HUES64 (cell line): ENCODE measurements at regions not wholly inside any gene's neighbourhood (a gene's known extent, or its start where the extent isn't known, plus 50 kb on each side); places are given as distances from the start of the nearest gene placed in this dataset.

Experiments
- H3K27ac ChIP-seq: 2 replicates; pipeline ENCODE4 v1.7.0; 2013; ENCODE audit warnings: low read depth, low read length, inconsistent platforms
- H3K27me3 ChIP-seq: 2 replicates; pipeline ENCODE4 v1.6.1; 2013; ENCODE audit warnings: mild to moderate bottlenecking, low read length; ENCODE audit not compliant: insufficient read depth
- H3K36me3 ChIP-seq: 2 replicates; pipeline ENCODE4 v1.6.1; 2013; ENCODE audit warnings: mild to moderate bottlenecking, low read length; ENCODE audit not compliant: insufficient read depth
- H3K4me1 ChIP-seq: 2 replicates; pipeline ENCODE4 v1.6.1; 2013; ENCODE audit warnings: mild to moderate bottlenecking, low read length, moderate library complexity; ENCODE audit not compliant: insufficient read depth
- H3K4me3 ChIP-seq: 2 replicates; pipeline ENCODE4 v1.5.1; 2013; ENCODE audit warnings: mild to moderate bottlenecking, low read length, moderate library complexity
- H3K9ac ChIP-seq: 2 replicates; pipeline ENCODE4 v1.6.1; 2013; ENCODE audit warnings: mild to moderate bottlenecking, low read depth, low read length
- H3K9me3 ChIP-seq: 2 replicates; pipeline ENCODE4 v1.6.1; 2013; ENCODE audit warnings: low read depth, low read length; ENCODE audit not compliant: insufficient read depth
- WGBS: fragments of 150-250, 120-280 bp; methylation state at CpG from one replicate; pipeline ENCODE4 v1.1.7; 2013; ENCODE audit warnings: missing lambda C conversion rate; 5-methylcytosine and 5-hydroxymethylcytosine counted together

- H3K9me3 ChIP-seq: 0 out of 2 replicates have a peak, but pooled peaks cover 3% of the 10 kb centered on the region
- no peaks in the 10 kb centered on the region for H3K36me3 ChIP-seq
- no peaks in the 10 kb centered on the region for H3K27me3 ChIP-seq
- 91% methylated on average over 5 of the region's 5 CpGs for WGBS
- H3K27ac ChIP-seq: no peak overlapping the region
- H3K4me3 ChIP-seq: no peak overlapping the region
- H3K4me1 ChIP-seq: no peaks in the 10 kb centered on the region
- no peak overlapping the region for H3K9ac ChIP-seq
These were observed 159.3 kb upstream of the GULP1 start for GRCh38 chr2:188132385-188132784.

- no peak overlapping the region for H3K27ac ChIP-seq
- WGBS: 100% methylated on average over 1 of the region's 1 CpG
- H3K36me3 ChIP-seq: no peaks in the 10 kb centered on the region
- no peaks in the 10 kb centered on the region for H3K4me1 ChIP-seq
- no peak overlapping the region for H3K9ac ChIP-seq
- H3K27me3 ChIP-seq: no peaks in the 10 kb centered on the region
- 0 out of 2 replicates have a peak, but pooled peaks cover 3% of the 10 kb centered on the region for H3K9me3 ChIP-seq
- no peak overlapping the region for H3K4me3 ChIP-seq
These were observed 157.4 kb upstream of the GULP1 start for GRCh38 chr2:188134241-188134640.

- Histone ChIP-seq H3K27me3 (no peaks in the 10 kb centered on the region), H3K4me1 (no peaks in the 10 kb centered on the region), H3K4me3 (no peak overlapping the region), H3K36me3 (no peaks in the 10 kb centered on the region), H3K9ac (no peak overlapping the region), H3K9me3 (0 out of 2 replicates have a peak, but pooled peaks cover 3% of the 10 kb centered on the region), H3K27ac (no peak overlapping the region)
These were observed 153.4 kb upstream of the GULP1 start for GRCh38 chr2:188138313-188138712.

- Histone ChIP-seq H3K36me3 (no peaks in the 10 kb centered on the region), H3K4me3 (no peak overlapping the region), H3K27ac (no peak overlapping the region), H3K27me3 (no peaks in the 10 kb centered on the region), H3K4me1 (no peaks in the 10 kb centered on the region), H3K9me3 (no peaks in the 10 kb centered on the region), H3K9ac (no peak overlapping the region)
These were observed 149.6 kb upstream of the GULP1 start for GRCh38 chr2:188142088-188142487.

GRCh38 chr2:188142636-188143295 is 148.9 kb upstream of the GULP1 start:
- Histone ChIP-seq H3K9ac (no peak overlapping the region), H3K36me3 (no peaks in the 10 kb centered on the region), H3K27me3 (no peaks in the 10 kb centered on the region), H3K9me3 (no peaks in the 10 kb centered on the region), H3K4me3 (no peak overlapping the region), H3K27ac (no peak overlapping the region), H3K4me1 (no peaks in the 10 kb centered on the region)
- WGBS: 80% methylated on average over 1 of the region's 3 CpGs

- Histone ChIP-seq H3K27me3 (no peaks in the 10 kb centered on the region), H3K9ac (no peak overlapping the region), H3K4me1 (no peaks in the 10 kb centered on the region), H3K4me3 (no peak overlapping the region), H3K27ac (no peak overlapping the region), H3K9me3 (no peaks in the 10 kb centered on the region), H3K36me3 (no peaks in the 10 kb centered on the region)
- WGBS: 85% methylated on average over 1 of the region's 1 CpG
These were observed 145.8 kb upstream of the GULP1 start for GRCh38 chr2:188145885-188146284.

- H3K9ac ChIP-seq: no peak overlapping the region
- H3K9me3 ChIP-seq: no peaks in the 10 kb centered on the region
- H3K27ac ChIP-seq: no peak overlapping the region
- H3K4me3 ChIP-seq: no peak overlapping the region
- no peaks in the 10 kb centered on the region for H3K36me3 ChIP-seq
- H3K4me1 ChIP-seq: no peaks in the 10 kb centered on the region
- 100% methylated on average over 1 of the region's 1 CpG for WGBS
- H3K27me3 ChIP-seq: no peaks in the 10 kb centered on the region
These were observed 144.8 kb upstream of the GULP1 start for GRCh38 chr2:188146888-188147287.

GRCh38 chr2:188151670-188152069 is 140.0 kb upstream of the GULP1 start:
- H3K4me1 ChIP-seq: no peaks in the 10 kb centered on the region
- no peaks in the 10 kb centered on the region for H3K9me3 ChIP-seq
- WGBS: 86% methylated on average over 1 of the region's 1 CpG
- no peak overlapping the region for H3K27ac ChIP-seq
- no peaks in the 10 kb centered on the region for H3K27me3 ChIP-seq
- H3K4me3 ChIP-seq: no peak overlapping the region
- H3K36me3 ChIP-seq: no peaks in the 10 kb centered on the region
- H3K9ac ChIP-seq: no peak overlapping the region

- Histone ChIP-seq H3K27ac (no peak overlapping the region), H3K27me3 (no peaks in the 10 kb centered on the region), H3K9ac (no peak overlapping the region), H3K9me3 (no peaks in the 10 kb centered on the region), H3K36me3 (no peaks in the 10 kb centered on the region), H3K4me3 (no peak overlapping the region), H3K4me1 (no peaks in the 10 kb centered on the region)
- 90% methylated on average over 8 of the region's 9 CpGs for WGBS
These were observed 133.2 kb upstream of the GULP1 start for GRCh38 chr2:188158337-188159100.

- Histone ChIP-seq H3K4me3 (no peak overlapping the region), H3K27me3 (no peaks in the 10 kb centered on the region), H3K36me3 (no peaks in the 10 kb centered on the region), H3K4me1 (no peaks in the 10 kb centered on the region), H3K9ac (no peak overlapping the region), H3K27ac (no peak overlapping the region), H3K9me3 (no peaks in the 10 kb centered on the region)
- WGBS: 100% methylated on average over 2 of the region's 2 CpGs
These were observed 132.2 kb upstream of the GULP1 start for GRCh38 chr2:188159484-188159883.

- Histone ChIP-seq H3K27ac (no peak overlapping the region), H3K4me1 (peaks cover 2% of the 10 kb centered on the region; the same call in 1 of the 2 replicates), H3K9me3 (peaks cover 14% of the 10 kb centered on the region; the same call in 1 of the 2 replicates), H3K27me3 (no peaks in the 10 kb centered on the region), H3K36me3 (no peaks in the 10 kb centered on the region), H3K4me3 (no peak overlapping the region), H3K9ac (no peak overlapping the region)
- 91% methylated on average over 4 of the region's 4 CpGs for WGBS
These were observed 121.3 kb upstream of the GULP1 start for GRCh38 chr2:188170356-188170755.
